Urothelium cell line (cell line): ENCODE measurements at regions not wholly inside any gene's neighbourhood (a gene's known extent, or its start where the extent isn't known, plus 50 kb on each side); places are given as distances from the start of the nearest gene placed in this dataset.
"Not testable (repeated sequence)": the region's sequence is repeated elsewhere in the genome, so short reads cannot be mapped to it uniquely, and the experiment has no call there.

ENCODE experiments used
- DNase-seq: peaks from one replicate; pipeline ENCODE4 v3.0.0; 2011; ENCODE audit warnings: low spot score, mixed read lengths
- FAIRE-seq: peaks from 2 replicates; lab custom pipeline; 2011; peaks lifted over from hg19 to GRCh38; lab: Jason Lieb, UNC

DNA sequence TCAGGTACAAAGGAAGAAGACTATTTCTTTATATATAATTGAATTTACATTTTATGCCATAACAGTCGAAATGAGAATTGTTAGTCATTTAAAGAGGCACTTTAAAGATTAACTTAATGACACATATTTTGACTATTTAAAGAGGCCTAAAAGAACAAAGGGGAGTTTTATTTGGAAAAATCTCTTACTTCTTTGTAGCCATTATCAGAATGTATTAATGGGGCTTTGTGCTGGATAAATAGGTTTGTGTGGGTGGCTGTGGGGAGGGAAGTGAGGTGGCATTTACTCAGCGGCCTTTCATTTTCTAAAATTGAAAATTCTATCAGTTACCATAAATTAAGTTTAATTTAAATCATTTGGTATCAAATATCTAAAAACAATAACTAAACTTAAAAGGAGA, 462.2 kb upstream of the CXADR start:
- no peak for DNase-seq
- FAIRE-seq = no peak

DNA sequence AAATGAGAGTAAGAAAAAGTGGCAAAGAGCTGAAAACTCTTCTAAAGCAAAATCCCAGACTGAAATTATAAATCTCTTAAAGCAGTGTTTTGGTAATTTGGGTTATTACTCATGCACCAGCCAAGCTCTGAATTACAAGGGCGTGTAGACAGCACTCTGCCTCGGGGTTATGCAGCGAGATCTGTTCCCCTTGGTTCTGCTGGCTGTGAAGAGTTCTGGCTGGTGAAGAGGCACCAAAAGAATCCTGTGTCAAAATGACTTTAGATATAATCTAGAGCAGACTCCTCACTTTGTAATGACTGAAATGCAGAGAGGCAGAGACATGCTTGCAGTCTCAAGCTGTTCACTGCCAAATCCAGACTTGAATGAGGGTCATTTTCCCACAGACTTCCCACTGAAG, 461.8 kb upstream of the CXADR start:
- DNase-seq (peak; percentile 10), FAIRE-seq (no peak)

DNA sequence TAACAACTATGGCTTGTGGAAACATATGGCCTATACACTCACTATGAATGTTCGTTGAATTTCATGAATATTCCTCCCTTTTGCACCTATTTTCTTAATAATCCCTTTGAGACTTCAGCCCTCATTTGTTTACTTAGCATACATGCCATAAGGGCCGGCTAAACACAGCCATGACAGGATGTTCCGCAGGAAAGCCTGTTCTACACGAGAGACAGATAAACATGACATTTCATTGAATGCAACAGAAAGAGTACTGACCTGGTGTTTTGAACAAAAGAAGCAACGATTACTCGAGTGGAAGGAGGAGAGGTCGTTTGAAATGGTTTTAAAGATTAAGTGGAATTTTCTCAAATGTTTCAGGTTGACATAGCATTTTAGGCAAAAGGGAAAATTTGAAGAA, 459.5 kb upstream of the CXADR start:
- FAIRE-seq = no peak
- DNase-seq = no peak

DNA sequence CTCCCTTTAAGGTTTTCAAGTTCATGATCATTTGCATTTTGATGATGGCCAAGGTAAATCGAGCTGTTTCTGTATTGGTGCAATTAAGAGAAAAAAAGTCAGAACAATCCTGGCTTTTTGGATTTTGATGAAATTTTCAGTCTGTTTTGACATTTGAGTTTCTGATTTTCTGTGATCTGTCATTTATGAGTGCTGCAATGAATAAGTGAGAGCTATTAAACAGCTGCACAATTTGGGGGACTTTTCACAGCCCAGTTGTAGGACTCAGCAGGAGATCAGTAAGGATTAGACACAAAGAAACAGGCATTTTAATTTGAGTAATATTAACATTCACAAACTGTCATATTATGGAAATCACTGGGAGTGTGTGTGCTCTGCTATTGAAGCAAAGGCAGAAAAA, 452.9 kb upstream of the CXADR start:
- FAIRE-seq (no peak), DNase-seq (no peak)

DNA sequence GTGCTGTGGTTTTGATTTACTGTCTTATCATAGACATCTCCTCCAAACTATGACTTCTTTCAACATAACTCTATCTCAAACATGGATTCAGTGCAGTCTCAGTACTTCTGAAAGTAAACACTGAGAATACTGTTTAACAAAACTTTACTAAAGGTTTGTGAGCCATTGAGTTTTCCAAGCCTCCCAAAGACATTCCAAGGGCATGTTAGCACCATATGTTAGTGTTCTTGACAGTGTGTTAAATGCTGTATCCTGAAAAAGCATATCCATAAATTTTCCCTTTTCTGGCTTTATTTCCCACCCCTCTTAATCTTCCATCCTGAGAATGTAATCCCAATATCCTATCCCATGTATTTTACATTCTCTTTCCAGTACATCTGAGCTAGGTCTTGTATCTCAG, 446.8 kb upstream of the CXADR start:
- FAIRE-seq (no peak), DNase-seq (no peak)

DNA sequence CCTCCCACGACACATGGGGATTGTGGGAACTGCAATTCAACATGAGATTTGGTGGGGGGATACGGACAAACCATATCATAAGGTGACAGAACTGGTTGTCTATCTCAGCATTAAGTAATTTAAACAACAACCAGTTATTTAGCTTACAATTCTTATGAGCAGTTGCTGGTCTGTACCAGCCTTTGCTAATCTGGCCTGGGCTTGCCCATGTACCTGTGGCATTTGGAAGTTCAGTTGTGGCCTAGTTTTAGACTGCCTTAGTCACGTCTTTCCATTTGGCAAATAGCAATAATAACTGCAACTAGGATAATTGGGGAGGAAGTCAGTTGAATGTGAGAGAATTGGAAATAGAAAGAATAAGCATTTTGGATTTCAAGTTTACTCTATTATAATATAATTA, 441.8 kb upstream of the CXADR start:
- no peak for FAIRE-seq
- DNase-seq = no peak

DNA sequence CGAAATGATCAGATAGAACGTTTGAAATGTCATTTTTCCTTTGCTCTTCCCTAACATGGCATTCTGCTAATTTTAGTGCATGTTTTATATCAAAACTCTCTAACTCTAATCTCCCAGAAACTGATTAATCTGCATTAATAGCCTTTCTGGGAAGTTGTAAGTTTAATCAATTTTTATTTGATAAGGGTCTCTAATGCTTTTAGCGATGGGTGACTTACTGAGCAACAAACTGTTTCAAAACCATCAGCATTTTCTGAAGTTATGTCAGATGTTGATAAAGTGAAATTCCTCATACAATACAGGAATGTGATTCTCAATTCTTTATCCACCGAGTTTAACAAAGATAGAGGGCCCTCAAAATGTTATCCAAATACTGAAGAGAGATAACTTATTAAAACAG, 431.6 kb upstream of the CXADR start:
- DNase-seq (no peak), FAIRE-seq (no peak)

- peak; percentile 23 for FAIRE-seq
Observed at GRCh38 chr21:17082843-17083483, 429.9 kb upstream of the CXADR start.

DNA sequence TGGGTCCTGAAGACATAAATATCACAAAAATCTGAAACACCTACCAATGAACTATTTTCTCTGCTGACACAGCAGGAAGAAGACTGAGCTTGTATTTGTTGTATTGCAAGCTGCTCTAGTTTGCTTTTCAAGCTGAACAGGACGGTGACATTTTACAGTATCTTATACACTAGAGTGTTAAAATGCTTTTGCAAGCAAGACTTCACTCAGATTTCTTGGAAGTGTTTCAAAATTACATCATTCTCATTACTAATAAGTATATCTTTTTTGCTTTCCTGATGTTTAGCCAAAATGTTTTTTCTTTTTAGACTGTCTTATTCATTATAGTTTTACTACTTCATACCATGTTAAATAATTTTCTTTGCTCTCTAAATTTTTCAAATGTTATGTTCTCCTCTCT, 427.1 kb upstream of the CXADR start:
- no peak for FAIRE-seq
- DNase-seq = no peak

More at GRCh38 chr21:17082843-17083483, 429.9 kb upstream of the CXADR start:
- no peak for DNase-seq

DNA sequence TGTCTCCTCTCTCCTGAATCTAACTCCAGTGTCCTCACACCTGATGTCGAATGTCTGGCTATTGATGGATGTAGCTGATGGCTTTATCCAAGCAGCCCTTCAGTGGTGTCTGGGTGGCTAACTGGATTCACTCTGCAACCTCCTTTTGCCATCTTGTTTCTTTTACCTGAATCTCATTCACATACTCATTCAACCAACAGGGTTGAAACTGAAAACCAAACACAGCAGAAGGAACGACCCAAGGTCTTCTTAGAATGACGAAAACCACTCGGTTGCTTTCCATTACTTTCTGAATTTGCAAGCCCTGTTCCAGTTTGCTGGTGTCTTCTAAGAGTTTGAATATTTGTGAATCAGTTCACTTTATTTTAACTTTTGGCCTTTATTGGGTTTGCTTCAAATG, 424.3 kb upstream of the CXADR start:
- DNase-seq = no peak
- no peak for FAIRE-seq

DNA sequence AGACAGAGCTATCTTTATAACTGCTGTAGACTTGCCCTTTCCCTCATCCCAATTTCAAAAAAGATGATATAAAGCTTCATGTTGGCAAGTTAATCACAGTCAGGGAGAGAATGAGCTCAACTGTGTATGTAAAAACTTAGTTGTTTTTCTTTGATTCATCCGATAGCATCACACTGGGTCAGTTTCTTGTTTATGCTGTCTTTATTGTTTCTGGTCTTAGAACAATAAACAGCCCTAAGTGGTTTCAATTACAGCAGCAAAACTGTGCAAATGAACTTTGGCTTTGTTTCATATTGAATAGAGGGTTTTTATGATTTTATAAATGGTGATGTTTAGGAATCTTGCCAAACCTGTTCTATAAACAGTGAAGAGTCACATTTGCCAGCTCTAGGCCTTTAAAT, 423.8 kb upstream of the CXADR start:
- DNase-seq = no peak
- FAIRE-seq = no peak

GRCh38 chr21:17101696-17102095, 411.1 kb upstream of the CXADR start:
- no peak for FAIRE-seq
- no peak for DNase-seq

GRCh38 chr21:17105932-17106331, 406.9 kb upstream of the CXADR start:
- no peak for DNase-seq
- FAIRE-seq = no peak

- DNase-seq (no peak), FAIRE-seq (no peak)
Observed at GRCh38 chr21:17114045-17114444, 398.8 kb upstream of the CXADR start.

GRCh38 chr21:17118638-17119384, 394.0 kb upstream of the CXADR start:
- DNase-seq (no peak), FAIRE-seq (no peak)

GRCh38 chr21:17119466-17120297, 393.2 kb upstream of the CXADR start:
- FAIRE-seq (no peak), DNase-seq (no peak)

- DNase-seq, FAIRE-seq: not testable (repeated sequence)
Observed at GRCh38 chr21:17127395-17127794, 385.4 kb upstream of the CXADR start.

DNA sequence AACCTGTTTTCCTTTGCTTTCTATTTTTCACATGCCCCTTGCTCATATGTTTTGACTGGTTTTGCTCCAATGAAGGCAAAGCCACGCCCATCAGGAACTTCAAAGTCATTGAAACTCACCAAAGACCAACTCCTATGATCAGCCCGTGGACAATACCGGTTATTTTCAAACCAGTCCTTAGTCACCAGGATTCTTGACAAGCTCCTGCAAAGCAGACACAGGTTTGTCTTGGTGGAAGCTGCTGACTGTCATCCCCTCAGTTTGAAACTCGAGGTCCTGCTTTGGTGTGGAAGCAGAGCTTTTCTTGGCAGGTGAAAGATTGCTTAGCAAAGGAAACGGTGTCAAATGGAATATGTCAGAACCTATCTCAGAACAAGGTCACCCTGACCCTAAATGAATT, 384.7 kb upstream of the CXADR start:
- DNase-seq (no peak), FAIRE-seq (no peak)

GRCh38 chr21:17139159-17139558, 373.7 kb upstream of the CXADR start:
- FAIRE-seq = not testable (repeated sequence)

DNA sequence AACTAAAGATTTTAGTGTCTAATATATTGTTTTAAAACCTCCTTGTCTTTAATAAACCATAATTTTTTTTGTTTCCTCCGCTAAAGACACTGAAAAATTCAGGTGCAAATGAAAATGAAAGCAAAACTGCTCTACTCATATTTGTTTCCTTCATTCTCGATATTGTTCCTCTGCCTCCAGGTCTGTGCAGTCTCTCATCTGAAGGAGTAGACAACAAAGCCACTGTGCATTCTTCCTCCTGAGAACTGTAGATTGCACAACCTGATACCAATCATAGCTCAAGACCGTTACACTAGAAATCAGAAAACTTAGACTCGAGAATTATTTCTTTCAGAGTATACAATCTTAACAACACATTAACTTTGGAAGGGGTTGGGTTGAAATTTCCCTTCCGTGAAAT, 373.1 kb upstream of the CXADR start:
- FAIRE-seq (no peak), DNase-seq (peak; percentile 16)

More at GRCh38 chr21:17139159-17139558, 373.7 kb upstream of the CXADR start:
- DNase-seq = not testable (repeated sequence)

GRCh38 chr21:17146426-17146825, 366.4 kb upstream of the CXADR start:
- FAIRE-seq = no peak
- DNase-seq = no peak

GRCh38 chr21:17159697-17160096, 353.1 kb upstream of the CXADR start:
- no peak for DNase-seq
- no peak for FAIRE-seq
